Activated naive CD4-positive, alpha-beta T cell treated with anti-CD3 and anti-CD28 coated beads for 36 hours (primary cell): ENCODE measurements at regions not wholly inside any gene's neighbourhood (a gene's known extent, or its start where the extent isn't known, plus 50 kb on each side); places are given as distances from the start of the nearest gene placed in this dataset.

Experiments
- CTCF ChIA-PET: fragments of 350-600 bp; sonication (Branson Sonifier 250); formaldehyde crosslinking; loops from one replicate; lab custom pipeline; 2021; ENCODE audit warnings: antibody characterized with exemption; lab: Charles Lee
- DNase-seq: peaks from one replicate; pipeline ENCODE4 v3.0.0-alpha.2; 2020
- H3K27ac Mint-ChIP-seq: one replicate; pipeline ENCODE4 v1.8.0; 2021; ENCODE audit warnings: mild to moderate bottlenecking, mixed read lengths
- H3K27me3 Mint-ChIP-seq: one replicate; pipeline ENCODE4 v1.8.0; 2021; ENCODE audit warnings: low read depth, mixed read lengths
- H3K36me3 Mint-ChIP-seq: one replicate; pipeline ENCODE4 v1.8.0; 2021; ENCODE audit warnings: low read depth, mixed read lengths
- H3K4me1 Mint-ChIP-seq: one replicate; pipeline ENCODE4 v1.8.0; 2021; ENCODE audit warnings: low read depth, mixed read lengths
- H3K4me3 Mint-ChIP-seq: one replicate; pipeline ENCODE4 v1.8.0; 2021; ENCODE audit warnings: mild to moderate bottlenecking, moderate library complexity, mixed read lengths
- H3K9me3 Mint-ChIP-seq: one replicate; pipeline ENCODE4 v1.8.0; 2021; ENCODE audit warnings: mixed read lengths
- intact Hi-C: fragments of 100-400 bp; cut with micrococcal nuclease; formaldehyde crosslinking; loops from one replicate; pipeline ENCODE4 v1.15.1; 2023

GRCh38 chr7:96397936-96398598 is 76.2 kb upstream of the SLC25A13 start:
- Mint-ChIP-seq H3K36me3 (no peaks in the 10 kb centered on the region), H3K4me3 (no peak overlapping the region), H3K27ac (no peak overlapping the region), H3K9me3 (no peaks in the 10 kb centered on the region), H3K27me3 (peaks cover 6% of the 10 kb centered on the region), H3K4me1 (no peaks in the 10 kb centered on the region)
- intact Hi-C loops = no loop called here
- CTCF ChIA-PET = interaction anchor here (0.8 kb wide), 1 partner anchor 16 kb away, joined by 3 read pairs; no protein-coding TSS in a partner anchor
- DNase-seq = no peak

- Mint-ChIP-seq H3K9me3 (no peaks in the 10 kb centered on the region), H3K27ac (no peak overlapping the region), H3K4me1 (no peaks in the 10 kb centered on the region), H3K4me3 (no peak overlapping the region), H3K36me3 (no peaks in the 10 kb centered on the region), H3K27me3 (peaks cover 8% of the 10 kb centered on the region)
- CTCF ChIA-PET = interaction anchor here (0.7 kb wide), 1 partner anchor 12 kb away, joined by 3 read pairs; no protein-coding TSS in a partner anchor
- no peak for DNase-seq
- intact Hi-C loops = no loop called here
These were observed 66.9 kb upstream of the SLC25A13 start for GRCh38 chr7:96388620-96389383.

DNA sequence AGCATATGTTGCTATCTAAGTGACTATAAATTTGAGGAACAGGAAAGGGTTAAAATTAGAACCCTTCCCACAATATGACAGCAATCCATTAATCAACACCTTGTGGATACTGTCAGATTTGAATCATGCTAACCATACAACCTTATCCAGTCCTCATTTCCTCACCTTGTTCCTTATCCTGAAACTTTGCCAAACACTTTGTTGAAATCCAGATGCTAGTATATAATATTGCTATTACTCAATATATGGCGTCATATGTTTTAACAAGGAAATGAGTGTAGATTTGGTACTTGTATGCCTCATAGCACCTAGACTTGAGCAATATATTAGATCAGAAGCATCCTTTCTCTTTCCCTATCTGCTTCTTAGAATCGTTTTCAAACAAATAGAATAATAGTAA is 66.3 kb upstream of the SLC25A13 start:
- Mint-ChIP-seq H3K36me3 (no peaks in the 10 kb centered on the region), H3K9me3 (no peaks in the 10 kb centered on the region), H3K4me1 (no peaks in the 10 kb centered on the region), H3K27me3 (peaks cover 6% of the 10 kb centered on the region), H3K27ac (no peak overlapping the region), H3K4me3 (no peak overlapping the region)
- CTCF ChIA-PET = no interaction called here
- intact Hi-C loops = no loop called here
- DNase-seq = no peak

- CTCF ChIA-PET = no interaction called here
- Mint-ChIP-seq H3K27ac (no peak overlapping the region), H3K36me3 (no peaks in the 10 kb centered on the region), H3K4me3 (no peak overlapping the region), H3K9me3 (no peaks in the 10 kb centered on the region), H3K4me1 (no peaks in the 10 kb centered on the region), H3K27me3 (peaks cover 6% of the 10 kb centered on the region)
- DNase-seq = no peak
- intact Hi-C loops = no loop called here
These were observed 58.2 kb upstream of the SLC25A13 start for GRCh38 chr7:96380111-96380512.

DNA sequence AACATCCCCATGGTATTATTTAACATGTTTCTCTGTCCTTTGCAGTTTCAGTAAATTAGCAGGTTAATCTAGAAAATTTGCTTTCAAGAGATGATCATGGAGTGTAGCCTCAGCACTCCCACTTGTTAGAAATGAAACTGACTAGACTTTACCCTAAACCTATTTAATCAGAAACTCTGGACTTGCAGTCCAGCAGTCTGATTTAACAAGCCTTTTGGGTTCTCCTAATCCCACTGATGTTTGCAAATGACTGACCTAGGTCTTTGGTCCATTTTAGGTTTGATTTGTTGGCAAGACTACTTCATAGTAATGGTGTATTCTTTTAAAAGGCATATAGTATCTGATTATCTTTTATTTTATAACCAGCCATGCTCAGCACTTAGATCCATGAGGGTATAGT is 55.5 kb upstream of the SLC25A13 start:
- H3K36me3 Mint-ChIP-seq = no peaks in the 10 kb centered on the region
- no peak for DNase-seq

More for the DNA sequence above, 55.5 kb upstream of the SLC25A13 start:
- CTCF ChIA-PET = interaction anchor here (0.6 to 1.1 kb wide), 2 partner anchors 12 to 168 kb away, joined by 3 read pairs; no protein-coding TSS in a partner anchor
- Mint-ChIP-seq H3K9me3 (no peaks in the 10 kb centered on the region), H3K4me3 (no peak overlapping the region), H3K4me1 (no peaks in the 10 kb centered on the region), H3K27ac (no peak overlapping the region), H3K27me3 (peaks cover 8% of the 10 kb centered on the region)
- intact Hi-C loops = no loop called here
